GM13977 (cell line): ENCODE measurements at regions not wholly inside any gene's neighbourhood (a gene's known extent, or its start where the extent isn't known, plus 50 kb on each side); places are given as distances from the start of the nearest gene placed in this dataset.

Experiments used
- DNase-seq: peaks from one replicate; pipeline ENCODE4 v3.0.0; 2012; ENCODE audit warnings: low spot score
- CTCF ChIP-seq: IDR thresholded peaks from 2 replicates; pipeline ENCODE4 v1.5.1; 2012; ENCODE audit warnings: mild to moderate bottlenecking, control low read depth; ENCODE audit not compliant: insufficient read depth; ENCODE audit errors: extremely low read depth, missing control alignments
- in situ Hi-C: fragments of 300-500 bp; cut with MboI; formaldehyde crosslinking; loops from one replicate; pipeline ENCODE4 v1.12.0; 2022; ENCODE audit warnings: low sequenced_read_pairs, low pct_unique_long_range_greater_than_20kb, mixed read lengths, inconsistent platforms; ENCODE audit not compliant: unreplicated experiment

GRCh38 chr6:11388983-11389944, 148.3 kb upstream of the TMEM170B start:
- TF ChIP-seq CTCF = no peak
- DNase-seq = no peak
- in situ Hi-C loops = no loop called here

- in situ Hi-C loops = no loop called here
- no peak for TF ChIP-seq CTCF
- DNase-seq = no peak
Measured at GRCh38 chr6:11387707-11388430, 149.7 kb upstream of the TMEM170B start.

- in situ Hi-C loops = no loop called here
- TF ChIP-seq CTCF = no peak
- no peak for DNase-seq
Measured at GRCh38 chr6:11386726-11387125, 150.8 kb upstream of the TMEM170B start.

GRCh38 chr6:11386323-11386722, 151.2 kb upstream of the TMEM170B start:
- in situ Hi-C loops = no loop called here
- DNase-seq = peak; percentile 56
- TF ChIP-seq CTCF = no peak

GRCh38 chr6:11384531-11385309, 152.3 kb upstream of the NEDD9 start:
- in situ Hi-C loops = no loop called here

More at GRCh38 chr6:11384531-11385309, 152.3 kb upstream of the NEDD9 start:
- TF ChIP-seq CTCF = no peak
- no peak for DNase-seq
